RCC 7860 (cell line): ENCODE measurements at regions not wholly inside any gene's neighbourhood (a gene's known extent, or its start where the extent isn't known, plus 50 kb on each side); places are given as distances from the start of the nearest gene placed in this dataset.

Experiments
- DNase-seq: peaks from one replicate; pipeline ENCODE4 v3.0.0-alpha.2; 2015; ENCODE audit warnings: low spot score
- FAIRE-seq: peaks from 2 replicates; lab custom pipeline; 2012; peaks lifted over from hg19 to GRCh38; lab: Jason Lieb, UNC

DNA sequence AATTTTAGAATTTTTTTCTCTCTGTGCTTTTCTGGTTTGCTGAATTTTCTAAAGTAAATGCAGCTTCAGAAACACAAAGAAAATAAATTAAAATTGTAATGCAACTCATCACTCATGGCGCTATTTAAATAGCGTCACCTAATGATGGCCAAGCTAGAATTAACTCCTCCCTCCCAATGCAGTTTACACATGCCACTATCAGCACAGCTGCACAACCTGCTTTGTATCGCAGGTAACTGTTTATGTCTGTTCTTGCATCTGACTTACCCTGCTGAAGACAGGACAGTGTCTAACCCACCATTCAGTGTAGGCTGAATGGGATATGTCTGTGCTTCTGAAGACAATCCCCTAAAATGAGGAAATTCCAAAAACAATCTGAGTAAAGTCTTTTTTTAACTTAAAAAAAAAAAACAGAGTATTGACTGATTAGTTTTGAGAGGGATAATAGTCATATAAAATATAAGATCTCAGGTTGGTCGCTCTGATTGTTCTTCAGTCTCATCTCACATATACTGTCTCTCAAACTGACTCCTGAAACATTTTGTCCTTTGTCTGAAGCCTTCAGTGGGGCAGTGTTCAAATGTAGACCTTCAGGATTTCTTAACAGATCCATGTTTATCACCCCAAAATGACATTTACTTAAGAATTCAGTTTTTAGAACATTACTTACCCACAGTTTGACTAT is 271.4 kb downstream of the ZEB2 start:
- FAIRE-seq (no peak), DNase-seq (no peak)

DNA sequence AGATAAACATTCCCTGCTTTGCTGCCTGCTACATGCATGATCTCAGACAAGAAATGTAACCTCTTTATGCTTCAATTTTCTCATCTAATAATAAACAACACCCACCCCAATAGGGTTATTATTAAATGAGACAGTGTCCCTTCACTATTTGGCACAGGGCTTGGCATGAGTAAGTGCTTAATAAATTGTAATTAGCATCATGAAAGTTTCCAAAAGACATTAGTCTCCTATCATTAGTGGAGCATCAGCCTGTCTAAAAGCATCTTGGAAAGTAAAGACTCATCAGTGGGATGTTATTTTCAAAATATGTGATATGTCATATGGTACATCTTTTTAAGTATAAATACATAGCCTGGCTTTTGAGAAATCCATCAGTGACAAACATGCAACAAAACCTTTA is 275.0 kb downstream of the ZEB2 start:
- no peak for DNase-seq
- no peak for FAIRE-seq

DNA sequence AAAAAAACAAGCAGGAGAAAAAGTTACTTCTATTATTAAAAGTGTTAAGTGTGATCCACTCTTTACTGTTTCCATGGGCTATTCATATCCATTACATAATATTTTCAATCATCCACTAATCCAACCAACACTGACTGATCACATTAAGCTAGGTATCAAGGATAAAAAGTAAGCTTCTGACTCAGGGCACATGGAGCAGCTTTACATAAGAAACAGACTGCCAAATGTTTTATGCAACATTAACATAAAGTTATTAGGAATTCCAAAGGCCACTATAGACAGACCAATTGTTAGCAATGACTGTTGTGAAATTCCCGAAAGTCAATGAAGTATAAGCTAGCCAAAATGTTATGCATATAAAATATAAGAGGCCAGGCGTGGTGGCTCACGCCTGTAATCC is 277.6 kb downstream of the ZEB2 start:
- FAIRE-seq (no peak), DNase-seq (no peak)

DNA sequence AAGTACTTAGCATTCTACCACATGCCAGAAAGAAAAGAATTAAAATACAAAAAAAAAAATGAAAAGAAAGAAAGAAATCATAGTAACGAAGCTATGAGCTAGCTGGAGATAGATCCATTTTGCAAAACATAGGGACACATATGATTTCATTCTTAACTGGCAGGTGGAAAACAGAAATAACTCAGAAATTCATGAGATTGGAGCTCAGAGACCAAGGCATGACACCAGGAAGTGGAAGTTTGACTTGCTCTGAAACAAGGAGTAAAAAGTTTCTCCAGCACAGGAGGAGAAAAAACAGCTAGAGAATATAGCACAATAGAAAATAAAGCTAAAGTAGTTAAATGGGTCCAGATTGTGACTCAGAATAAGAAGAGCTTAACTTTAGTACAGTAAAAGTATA is 278.1 kb downstream of the ZEB2 start:
- no peak for DNase-seq
- no peak for FAIRE-seq

DNA sequence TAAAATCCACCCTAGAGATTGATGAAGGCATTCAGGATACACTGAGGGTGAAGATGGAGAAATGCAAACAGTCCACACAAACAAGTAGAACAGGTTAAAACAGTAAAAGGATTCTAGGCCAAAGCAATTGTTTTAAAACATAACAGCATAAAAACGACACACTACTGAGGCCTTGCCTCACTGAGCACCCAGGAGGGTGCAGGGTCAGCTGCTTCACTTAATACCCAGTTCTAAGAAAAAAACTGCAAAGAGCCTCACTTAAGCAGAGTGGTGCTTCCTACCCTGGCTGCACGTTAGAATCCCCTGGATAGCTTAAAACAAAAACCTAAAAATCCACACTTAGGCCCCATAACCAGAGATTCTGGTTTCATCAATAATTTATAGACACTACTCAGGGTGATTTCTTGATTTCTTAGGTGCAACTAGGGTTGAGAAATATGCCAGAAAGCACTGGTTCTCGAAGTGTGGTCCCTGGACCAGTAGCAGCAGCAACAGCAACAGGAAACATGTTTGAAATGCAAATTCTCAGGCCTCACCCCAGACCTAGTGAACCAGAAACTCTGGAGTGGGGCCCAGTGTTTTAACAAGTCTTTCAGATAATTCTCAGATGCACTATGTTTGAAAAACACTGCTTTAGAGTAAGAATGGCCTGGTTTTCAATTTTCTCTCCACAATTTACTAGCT is 279.1 kb downstream of the ZEB2 start:
- FAIRE-seq: no peak
- DNase-seq: no peak

DNA sequence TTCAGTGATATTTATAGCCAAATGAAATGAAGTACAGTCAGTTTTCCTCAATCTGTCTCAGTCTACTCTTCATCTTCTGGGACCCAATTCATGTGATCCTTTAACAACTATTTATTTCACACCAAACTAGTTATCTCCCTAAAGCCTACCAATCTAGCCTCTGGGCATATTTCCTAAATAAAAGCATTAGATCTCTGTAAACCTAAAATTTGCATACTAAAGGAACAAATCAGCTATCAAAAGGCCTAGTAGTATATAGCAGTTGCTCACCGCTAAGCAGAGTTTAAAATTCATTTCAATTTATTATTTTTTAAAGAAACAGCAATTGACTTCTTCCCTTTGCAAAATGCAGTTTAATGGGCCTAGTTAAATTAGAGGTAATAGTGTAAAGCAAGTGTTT is 280.2 kb downstream of the ZEB2 start:
- no peak for DNase-seq

DNA sequence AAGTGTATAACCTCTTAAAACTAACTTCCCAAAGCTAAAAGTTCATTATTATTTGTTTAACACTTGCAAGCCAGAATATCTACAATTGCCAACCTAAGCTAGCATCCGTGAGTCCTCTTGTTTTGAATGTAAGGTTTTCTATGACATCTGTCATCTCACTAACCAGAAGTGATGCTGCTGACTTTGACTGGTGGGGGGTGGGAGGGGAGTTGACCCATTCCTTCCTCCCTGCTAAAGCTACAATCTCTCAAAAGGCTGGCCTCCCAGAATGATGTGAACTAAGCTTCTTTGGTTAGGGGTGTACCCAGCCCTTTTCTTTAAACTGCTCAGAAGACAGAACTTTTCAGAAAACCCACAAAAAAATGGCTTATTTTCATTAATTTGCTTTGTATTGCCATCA is 280.6 kb downstream of the ZEB2 start:
- DNase-seq: no peak
- no peak for FAIRE-seq

More for the DNA sequence above, 280.2 kb downstream of the ZEB2 start:
- no peak for FAIRE-seq

DNA sequence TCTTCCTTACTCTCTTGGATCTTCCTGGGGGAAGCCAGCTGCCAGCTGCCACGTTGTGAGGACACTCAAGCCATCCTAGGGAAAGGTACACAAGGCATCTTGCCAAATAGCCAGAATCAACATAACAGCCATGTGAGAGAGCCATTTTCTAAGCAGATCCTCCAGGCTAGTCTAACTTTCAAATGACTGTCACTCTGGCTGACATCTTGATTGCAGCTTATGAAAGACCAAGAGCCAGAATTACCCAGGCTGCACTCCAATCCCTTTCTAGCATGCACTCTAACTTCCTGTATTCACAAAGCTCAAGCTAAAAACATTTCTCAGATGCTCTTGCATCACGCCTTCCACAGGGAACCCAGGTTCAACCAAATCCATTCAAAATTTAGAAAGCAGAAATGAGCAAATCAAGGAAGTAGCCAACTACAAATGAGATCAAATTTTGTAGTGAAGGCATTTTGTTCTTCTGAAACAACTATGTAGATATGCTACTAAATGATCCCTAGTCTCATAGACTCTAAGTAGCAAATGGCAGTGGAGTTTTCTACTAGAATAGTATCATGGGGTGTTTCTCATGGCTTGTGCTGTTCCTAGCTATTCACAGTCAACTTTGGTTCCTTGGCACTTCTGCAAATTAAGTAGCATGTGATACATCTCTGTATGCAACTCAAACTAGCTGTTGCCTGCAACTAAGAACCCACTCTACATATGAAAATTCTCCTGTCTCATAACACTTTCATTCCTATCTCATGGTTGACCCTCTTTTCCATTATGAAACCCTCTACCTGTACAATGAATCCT is 281.9 kb downstream of the ZEB2 start:
- no peak for FAIRE-seq
- no peak for DNase-seq

DNA sequence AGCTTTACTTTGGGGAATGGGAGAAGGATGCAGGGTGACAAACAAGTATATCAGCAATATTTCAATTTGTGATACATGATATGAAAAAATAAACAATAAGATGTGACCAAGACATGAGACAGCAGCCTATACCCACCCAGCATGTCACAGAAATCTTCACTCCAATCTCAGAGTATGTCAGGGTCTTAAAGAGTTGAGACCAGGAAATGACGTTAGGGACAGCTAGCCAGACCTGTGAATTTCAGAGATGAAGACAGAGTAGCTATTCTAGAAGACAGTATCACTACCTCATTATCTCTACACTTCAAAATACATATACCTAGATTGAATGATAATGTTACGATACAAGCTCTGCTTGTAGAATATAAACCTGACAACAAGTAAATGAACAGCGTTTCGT is 282.8 kb downstream of the ZEB2 start:
- DNase-seq (no peak), FAIRE-seq (no peak)

DNA sequence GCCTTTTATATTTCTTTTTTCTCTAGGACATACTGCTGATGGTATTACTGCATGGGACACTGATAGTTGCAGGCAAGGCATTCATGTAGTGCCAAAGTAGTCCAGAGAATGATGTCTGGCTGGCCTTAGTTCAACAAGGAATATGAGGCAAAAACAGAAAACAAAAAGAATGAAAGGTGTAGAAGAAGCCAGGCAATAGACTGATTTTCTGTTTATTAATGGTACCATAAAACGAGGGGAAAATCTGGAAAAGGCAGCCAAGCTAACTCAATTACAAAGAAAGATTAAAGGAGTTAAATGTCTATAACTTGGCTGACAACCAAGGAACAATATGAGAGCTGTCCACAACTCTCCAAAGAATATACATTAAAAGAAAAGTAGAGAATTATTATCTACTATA is 284.9 kb downstream of the ZEB2 start:
- DNase-seq (no peak), FAIRE-seq (no peak)

DNA sequence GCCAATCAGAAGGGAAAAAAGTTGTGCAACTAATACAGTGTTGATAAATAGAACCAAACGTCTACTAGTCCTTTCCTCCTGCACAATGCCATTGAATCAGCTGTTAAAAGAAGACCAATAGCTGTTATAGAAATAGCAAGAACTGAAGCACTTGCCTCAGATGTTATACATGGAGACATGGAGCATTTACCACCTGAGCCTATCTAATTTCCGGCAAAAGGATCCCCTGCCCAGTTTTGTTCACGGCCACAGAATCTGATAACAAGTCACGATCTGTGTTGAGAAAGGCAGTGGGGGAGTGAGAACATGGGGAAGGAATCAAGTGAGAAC is 285.4 kb downstream of the ZEB2 start:
- DNase-seq (no peak), FAIRE-seq (no peak)

DNA sequence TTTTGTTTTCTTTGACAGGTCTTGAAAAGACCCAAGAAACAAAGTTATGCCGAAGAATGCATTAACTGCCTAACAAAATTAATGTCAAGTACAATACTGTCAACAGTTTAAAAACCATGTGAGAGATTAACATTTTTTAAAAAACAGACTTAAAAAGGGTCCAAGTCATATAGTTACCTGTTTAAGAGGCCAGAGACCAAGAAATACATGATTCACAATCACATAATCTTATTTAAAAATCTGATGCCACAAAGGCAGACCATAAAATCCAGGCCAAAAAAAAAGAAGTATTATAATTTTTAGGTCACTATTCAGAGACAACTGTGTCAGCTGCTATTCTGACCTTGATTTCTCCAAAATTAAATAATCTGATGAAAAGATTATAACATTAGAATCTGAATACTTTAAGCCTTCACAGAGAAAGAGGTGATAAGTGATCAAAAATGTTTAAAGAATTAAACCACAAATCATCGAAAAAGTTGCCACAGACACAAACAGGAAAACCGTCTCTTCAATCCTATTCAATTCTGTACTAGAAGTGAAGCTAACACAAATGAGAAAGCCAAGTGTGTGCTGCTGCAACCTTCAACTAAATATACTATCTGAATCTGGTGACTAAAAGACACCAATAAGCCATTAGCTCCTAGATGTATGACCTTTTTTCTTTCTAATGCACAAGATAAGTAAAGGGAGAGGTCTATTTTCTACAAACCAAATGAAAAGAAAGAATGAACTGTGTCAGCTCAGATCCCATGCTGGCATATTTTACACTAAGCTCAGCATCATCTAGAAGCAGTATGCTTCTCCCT is 286.0 kb downstream of the ZEB2 start:
- no peak for DNase-seq
- FAIRE-seq: no peak

DNA sequence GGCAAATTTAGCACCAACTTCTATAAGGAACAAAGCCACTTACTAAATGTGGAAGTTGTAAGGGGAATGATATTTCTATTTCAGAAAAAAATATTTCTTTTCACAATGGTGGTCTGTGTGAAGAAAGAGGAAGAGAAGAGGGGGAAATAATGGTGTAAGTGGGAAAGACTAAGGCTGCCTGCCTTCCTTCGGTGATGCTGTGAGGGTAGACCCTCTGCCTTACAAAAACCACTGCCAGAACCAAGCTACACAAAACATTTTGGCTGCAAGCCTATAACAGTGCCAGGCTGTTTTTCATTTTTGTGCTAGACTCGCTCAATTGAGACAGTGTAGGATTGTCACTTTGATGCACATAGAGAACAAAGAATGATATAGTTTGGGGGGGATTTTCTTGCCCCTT is 286.6 kb downstream of the ZEB2 start:
- FAIRE-seq (no peak), DNase-seq (no peak)

DNA sequence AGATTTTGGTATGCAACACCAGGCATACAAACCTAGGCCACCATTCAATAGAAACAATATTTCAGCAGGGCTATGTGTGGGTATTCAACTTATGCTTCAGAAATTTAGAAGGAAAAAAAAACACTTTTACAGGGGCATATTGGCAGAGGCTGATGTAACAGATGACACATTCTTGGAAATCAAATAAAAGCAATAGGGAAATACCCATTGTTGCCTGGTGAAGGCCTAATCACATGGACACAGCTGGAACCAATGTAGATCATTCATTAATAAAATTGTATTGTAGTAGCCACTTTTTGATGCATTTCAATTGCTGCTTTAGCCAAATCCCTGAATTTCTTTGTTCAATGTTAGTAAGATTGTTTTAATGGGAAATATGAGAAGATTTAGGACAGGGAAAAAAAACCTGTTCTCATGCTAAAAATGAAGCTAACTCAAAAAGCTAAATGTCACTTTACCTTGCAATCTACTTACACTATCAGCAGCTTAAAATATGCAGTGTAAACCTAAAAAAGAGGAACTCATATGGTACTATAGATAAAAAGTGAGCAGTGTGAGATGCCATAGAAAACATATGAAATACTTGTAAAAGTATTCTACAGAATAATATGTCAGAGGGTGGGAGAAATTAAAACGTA is 289.4 kb downstream of the ZEB2 start:
- no peak for FAIRE-seq

DNA sequence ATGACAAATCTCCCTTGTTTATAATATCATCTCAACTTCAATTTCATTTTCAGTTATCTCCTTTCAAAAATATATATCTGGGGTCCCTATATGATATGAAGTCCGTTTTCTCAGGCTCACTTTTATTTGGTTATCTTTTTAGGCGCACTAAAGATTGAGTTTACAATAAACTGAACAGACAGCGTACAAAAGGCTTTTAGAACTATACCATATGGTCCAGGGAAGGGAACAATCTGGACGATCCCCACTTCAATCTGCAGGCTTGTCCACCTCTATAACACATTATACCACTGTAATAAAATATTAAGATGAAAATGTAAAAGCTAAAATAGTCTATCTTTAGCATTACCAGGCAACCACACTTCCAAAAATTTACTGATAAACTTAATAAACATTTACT is 289.9 kb downstream of the ZEB2 start:
- FAIRE-seq (no peak), DNase-seq (no peak)

More for the DNA sequence above, 289.4 kb downstream of the ZEB2 start:
- DNase-seq: no peak

DNA sequence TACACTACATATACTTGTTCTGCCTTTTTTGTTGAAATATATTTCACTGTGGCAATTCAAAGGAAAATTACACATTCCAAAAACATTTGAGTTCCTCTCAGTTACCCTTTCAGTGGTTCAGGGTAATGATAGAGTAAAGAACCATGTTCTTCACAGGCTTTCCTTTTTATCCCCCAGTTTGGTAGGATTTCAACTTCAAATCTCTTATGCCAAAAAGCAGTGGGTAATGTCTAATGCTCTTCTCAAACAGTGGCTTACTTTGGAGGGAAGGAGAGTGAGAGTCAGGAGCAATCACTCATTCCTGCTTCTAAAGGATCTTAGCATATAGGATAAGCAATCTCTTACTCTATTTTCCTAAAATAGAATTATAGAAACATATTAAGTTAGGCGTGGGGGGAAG is 290.6 kb downstream of the ZEB2 start:
- DNase-seq: no peak
- FAIRE-seq: no peak

DNA sequence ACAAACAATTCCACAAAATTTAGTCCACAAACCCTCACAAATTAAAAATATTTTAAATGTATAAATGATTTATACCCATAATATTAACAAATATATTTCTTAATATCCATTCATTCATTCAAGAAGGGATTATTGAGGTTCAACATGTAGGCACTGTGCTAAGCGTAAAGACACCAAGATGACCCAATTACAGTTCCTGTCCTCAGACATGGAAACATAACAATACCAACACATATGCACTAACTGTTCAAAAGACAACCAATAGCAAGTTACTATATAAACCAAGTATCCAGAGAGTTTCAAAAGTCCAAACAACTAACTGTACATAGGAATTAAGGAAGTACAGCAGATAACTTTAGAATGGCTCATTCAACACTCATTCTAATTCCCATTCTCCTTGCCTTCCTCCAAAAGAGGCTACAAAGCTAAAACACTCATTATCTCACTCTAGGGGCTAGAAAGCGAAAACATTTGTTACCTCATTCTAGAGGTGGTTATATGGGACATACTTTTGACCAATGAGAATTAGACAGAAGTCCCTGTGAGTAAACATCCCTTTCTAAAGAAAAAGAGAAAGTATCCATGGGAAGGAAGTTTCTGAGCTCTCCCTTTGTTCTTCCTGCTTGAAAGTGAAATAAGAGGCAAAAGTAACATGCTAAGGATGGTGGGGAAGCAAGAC is 292.4 kb downstream of the ZEB2 start:
- DNase-seq: no peak
- no peak for FAIRE-seq

DNA sequence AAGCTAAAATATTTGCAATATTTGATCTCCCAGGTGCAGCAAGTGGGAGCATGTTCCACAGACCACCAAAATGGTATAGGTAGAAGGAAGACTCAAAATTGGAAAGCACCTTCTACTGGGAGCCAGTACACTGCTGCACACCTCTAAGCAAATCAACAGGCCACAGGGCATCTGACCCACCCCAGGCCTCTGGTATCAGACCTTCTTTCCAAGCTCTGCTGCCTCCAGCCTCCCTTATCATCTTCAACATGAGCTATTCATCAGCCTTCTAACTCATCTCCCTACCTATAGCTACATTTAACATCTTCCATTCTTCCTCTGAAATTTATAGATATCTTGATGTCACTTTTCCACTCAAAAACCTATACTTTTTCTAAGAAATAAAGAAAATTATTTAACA is 294.8 kb downstream of the ZEB2 start:
- DNase-seq: no peak
- FAIRE-seq: no peak

DNA sequence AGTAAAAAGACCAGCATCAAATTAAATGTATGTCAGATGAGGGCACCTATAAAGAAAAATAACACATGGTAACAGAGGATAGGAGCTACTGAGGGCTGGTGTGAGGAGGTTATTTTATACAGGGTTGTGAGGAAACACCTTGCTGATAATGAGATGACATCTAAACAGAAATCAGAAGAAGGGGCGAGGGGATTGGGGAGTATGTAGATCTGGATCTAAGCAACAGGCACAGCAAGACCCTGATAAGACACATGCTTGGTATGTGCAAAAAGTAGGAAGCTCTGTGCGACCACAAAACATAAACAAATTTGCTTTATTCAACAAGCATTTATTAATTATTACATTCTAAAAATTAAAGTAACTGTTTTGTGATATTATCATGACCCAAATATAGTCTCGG is 295.4 kb downstream of the ZEB2 start:
- FAIRE-seq: no peak
- no peak for DNase-seq

DNA sequence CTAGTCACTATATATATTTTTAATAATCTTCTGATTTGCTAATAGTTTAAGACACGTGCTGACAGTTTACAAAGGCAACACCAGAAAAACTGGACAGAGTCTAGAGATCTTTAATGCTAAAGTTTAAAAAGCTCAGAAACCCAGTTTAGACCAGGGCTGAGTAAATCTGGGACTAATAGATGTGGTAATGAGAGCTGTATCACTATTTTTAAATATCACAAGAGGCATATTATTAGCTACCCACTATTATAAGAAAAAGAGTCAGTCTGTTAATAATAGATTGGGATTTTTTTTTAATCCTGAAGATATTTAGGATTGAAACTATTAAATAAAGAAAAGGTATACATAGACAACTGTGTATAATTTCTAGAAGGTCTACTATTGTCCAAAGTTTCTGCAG is 299.9 kb downstream of the ZEB2 start:
- DNase-seq (no peak), FAIRE-seq (no peak)
